Umbilical cord (tissue), 1 donor: ENCODE measurements at regions not wholly inside any gene's neighbourhood (a gene's known extent, or its start where the extent isn't known, plus 50 kb on each side); places are given as distances from the start of the nearest gene placed in this dataset.
"Not testable (repeated sequence)": the region's sequence is repeated elsewhere in the genome, so short reads cannot be mapped to it uniquely, and the experiment has no call there.

Experiments used
- DNase-seq: peaks from one replicate; pipeline ENCODE4 v3.0.0-alpha.2; 2015; ENCODE audit warnings: low spot score

- DNase-seq = no peak
These were observed 145.5 kb upstream of the ARG1 start for GRCh38 chr6:131427434-131428058.

DNA sequence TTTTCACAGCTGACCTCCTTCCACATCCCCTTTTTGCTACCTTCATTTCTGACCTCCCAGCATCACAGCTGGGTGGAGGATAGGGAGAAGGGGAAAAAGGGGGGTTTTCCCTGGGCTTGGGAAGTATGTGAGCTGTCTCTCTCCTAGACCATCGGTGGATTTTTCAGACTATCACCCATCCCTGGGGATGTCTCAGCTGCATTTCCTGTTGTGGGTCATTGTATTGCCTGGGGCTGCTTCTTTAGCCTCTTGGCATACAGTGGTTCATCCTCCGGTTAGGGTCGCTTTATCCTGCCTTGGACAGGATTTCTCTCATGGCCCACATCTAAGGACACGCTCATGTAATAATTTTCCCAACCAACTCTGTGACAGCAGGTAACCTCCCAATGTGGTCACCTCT is 142.5 kb upstream of the ARG1 start:
- no peak for DNase-seq

GRCh38 chr6:131431718-131432117 is 141.3 kb upstream of the ARG1 start:
- DNase-seq = no peak

DNA sequence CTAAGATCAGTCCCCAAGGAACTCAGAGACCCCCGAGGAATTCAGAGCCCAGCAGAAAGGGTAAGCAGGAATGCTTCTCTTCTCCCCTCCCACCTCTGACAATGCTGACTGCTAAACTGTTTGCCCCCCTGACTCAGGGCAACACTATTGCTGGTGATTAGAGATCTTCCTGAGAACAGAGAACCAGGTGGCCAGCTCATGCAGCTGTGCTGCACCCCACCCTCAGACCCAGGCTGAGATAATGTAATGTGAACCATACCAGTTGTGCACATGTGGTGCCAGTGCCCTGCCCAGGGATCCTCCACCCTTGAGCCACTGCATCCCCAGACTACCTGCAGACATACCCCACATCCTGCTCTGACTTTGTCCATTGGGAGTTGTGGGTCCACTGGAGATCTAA is 139.1 kb upstream of the ARG1 start:
- no peak for DNase-seq

DNA sequence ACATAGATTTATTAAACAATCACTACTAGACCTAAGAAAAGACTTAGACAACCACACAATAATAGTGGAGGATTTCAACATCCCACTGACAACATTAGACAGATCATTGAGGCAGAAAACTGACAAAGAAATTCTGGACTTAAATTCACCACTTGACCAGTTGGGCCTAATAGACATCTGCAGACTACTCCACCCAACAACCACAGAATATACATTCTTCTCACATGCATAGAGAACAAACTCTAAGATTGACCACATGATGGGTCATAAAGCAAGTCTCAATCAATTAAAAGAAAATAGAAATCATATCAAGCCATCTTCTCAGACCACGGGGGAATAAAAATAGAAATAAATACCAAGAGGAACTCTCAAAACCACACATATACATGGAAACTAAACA is 136.7 kb upstream of the ARG1 start:
- DNase-seq = no peak

GRCh38 chr6:131443014-131443413 is 130.0 kb upstream of the ARG1 start:
- DNase-seq = no peak

DNA sequence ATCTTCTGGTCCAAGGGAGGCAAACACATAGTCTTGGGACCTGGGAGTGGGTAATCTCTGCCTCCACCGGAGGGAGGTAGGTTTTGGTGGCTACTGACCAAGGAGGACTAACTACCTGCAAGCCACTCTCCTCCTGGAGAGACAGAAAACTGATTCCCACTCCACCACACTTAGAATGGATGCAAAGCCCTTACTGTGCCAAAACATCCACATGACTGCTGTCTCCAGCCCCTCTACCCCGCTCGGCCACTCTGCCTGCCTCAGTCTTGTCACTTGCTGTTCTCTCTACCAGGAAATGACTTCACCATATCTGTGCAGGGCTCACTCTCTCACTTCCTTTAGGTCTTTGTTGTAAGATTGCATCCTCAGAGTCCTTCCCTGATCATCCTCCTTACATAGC is 129.5 kb upstream of the ARG1 start:
- DNase-seq = no peak

DNA sequence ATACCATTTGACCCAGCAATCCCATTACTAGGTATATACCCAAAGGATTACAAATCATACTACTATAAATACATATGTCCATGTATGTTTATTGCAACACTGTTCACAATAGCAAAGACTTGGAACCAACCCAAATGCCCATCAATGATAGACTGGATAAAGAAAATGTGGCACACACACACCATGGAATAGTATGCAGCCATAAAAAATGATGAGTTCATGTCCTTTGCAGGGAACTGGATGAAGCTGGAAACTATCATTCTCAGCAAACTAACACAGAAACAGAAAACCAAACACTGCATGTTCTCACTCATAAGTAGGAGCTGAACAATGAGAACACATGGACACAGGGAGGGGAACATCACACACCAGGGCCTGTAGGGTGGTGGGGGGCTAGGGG is 127.7 kb upstream of the ARG1 start:
- DNase-seq = not testable (repeated sequence)

GRCh38 chr6:131450861-131451260 is 122.2 kb upstream of the ARG1 start:
- DNase-seq = no peak

GRCh38 chr6:131451321-131452144 is 121.5 kb upstream of the ARG1 start:
- DNase-seq = no peak

DNA sequence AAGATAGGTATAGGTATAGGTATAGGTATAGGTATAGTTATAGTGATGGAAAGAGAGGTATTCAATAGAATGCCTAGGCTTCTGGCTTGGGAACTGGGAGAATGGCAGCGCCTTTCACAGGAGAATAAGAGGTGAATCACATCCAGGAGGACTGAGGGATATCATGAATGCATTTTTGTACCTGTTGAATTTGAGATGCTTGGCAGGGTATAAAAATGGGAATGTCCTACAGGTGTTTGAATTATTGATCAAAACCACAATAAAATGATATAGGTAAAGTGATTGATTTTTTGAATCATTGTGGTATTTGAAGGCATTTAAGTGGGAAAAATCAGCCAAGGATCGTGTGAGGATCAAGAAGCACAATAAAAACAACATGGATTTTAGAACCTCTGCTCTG is 119.2 kb upstream of the ARG1 start:
- DNase-seq = no peak

DNA sequence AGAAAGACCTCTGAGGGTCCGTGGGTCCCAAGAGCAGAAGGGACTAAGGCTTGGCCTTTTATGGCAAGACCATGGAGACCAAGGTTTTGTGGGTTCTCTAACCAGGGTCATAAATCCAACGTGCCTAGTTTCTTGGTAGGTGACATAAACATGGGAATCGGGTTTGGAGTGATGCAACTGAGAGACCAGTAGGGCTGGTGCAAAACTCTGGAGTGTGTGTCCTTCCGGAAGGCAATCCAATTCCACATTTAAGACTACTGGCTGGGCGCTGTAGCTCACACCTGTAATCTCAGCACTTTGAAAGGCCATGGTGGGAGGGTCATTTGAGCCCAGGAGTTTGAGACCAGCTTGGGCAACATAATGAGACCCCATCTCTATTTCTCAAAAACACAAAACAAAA is 116.5 kb upstream of the ARG1 start:
- no peak for DNase-seq

- DNase-seq = no peak
These were observed 114.0 kb upstream of the ARG1 start for GRCh38 chr6:131459005-131459404.

GRCh38 chr6:131460614-131461000 is 112.4 kb upstream of the ARG1 start:
- DNase-seq = peak; percentile 62

GRCh38 chr6:131469130-131469529 is 103.9 kb upstream of the ARG1 start:
- DNase-seq = no peak

DNA sequence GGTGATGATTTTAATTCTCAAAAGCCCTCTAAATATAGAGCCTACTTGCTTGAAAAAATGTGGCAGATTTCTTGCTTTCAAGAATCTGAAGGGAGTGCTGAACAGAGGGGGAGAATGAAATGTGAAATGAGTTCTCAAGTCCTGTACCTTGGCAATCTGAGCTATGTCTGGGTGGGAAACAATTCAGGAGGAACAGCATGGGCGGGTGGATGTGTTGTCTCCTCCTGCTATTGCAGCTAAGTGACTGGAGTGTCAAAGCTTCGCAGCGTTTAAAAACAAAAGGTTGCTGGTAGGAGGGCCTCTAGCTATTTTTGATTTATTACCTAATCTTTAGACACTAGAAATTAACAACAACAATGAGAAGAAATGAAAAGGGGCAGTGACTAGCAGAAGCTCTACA is 102.5 kb upstream of the ARG1 start:
- DNase-seq = no peak

DNA sequence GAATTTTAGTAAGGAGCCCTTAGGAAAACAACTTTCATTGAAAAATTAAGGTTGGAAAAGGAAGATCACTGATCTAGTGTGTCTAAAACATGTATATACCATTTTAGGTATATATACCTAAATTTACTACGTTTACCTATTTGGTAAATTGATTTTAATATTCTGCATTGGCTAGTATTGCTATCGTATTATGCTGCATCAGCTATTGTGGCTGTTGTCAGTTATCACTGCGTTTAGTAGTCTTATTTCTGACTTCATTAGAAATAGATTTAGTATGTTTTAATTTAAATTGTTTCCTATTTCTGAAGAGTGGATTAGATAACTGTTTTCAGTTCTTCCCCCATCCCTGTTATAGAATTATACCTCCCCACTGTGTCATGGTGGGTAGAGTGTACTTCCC is 101.7 kb upstream of the ARG1 start:
- DNase-seq = no peak

GRCh38 chr6:131473303-131473702 is 99.7 kb upstream of the ARG1 start:
- not testable (repeated sequence) for DNase-seq

DNA sequence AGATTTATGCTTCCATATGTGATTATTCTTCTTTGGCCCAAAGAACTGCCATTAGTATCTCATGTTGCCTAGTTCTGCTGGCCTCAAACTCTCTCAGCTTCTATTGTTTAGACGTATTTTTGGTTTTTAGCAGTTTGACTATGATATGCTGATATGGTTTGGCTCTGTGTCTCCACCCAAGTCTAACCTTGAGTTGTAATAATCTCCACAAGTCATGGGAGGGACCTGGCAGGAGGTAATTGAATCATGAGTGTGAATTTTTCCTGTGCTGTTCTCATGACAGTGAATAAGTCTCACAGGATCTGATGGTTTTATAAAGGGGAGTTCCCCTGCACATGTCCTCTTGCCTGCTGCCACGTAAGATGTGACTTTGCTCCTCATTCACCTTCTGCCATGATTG is 96.7 kb upstream of the ARG1 start:
- DNase-seq = no peak

GRCh38 chr6:131478740-131479211 is 94.2 kb upstream of the ARG1 start:
- DNase-seq = not testable (repeated sequence)

GRCh38 chr6:131486608-131487007 is 86.4 kb upstream of the ARG1 start:
- no peak for DNase-seq

- no peak for DNase-seq
These were observed 84.2 kb upstream of the ARG1 start for GRCh38 chr6:131488780-131489179.

- no peak for DNase-seq
These were observed 82.6 kb upstream of the ARG1 start for GRCh38 chr6:131490441-131490840.
